Right lobe of liver (tissue), 6 donors: ENCODE measurements at regions not wholly inside any gene's neighbourhood (a gene's known extent, or its start where the extent isn't known, plus 50 kb on each side); places are given as distances from the start of the nearest gene placed in this dataset.

Experiments used
- ATAC-seq, 4 donors: fragments of 200-7000 bp; cut with Tn5 transposase; one replicate each; pipeline ENCODE4 v1.9.1; 2020; ENCODE audit warnings: mild to moderate bottlenecking in 4 of 4, moderate library complexity in 4 of 4
- DNase-seq, 3 donors: peaks; one replicate each; pipeline ENCODE4 v3.0.0-alpha.2; 2020
- H3K27ac ChIP-seq, 3 donors: fragments of 200-600 bp; one replicate each; pipeline ENCODE4 v1.8.0; 2022
- H3K27me3 ChIP-seq, 2 donors: fragments of 200-600 bp; one replicate each; pipeline ENCODE4 v1.8.0; 2022
- H3K36me3 ChIP-seq, 4 donors: fragments of 200-600 bp; sonication (generic) in 1 of 4; one replicate each; pipeline versions ENCODE4 v1.5.1 to v1.8.0; 2017 to 2022; ENCODE audit warnings: control low read depth in 1 of 4
- H3K4me1 ChIP-seq, 4 donors: fragments of 200-600 bp; sonication (generic) in 1 of 4; one replicate each; pipeline versions ENCODE4 v1.5.1 to v1.8.0; 2017 to 2022; ENCODE audit warnings: control low read depth in 1 of 4
- H3K4me3 ChIP-seq, 3 donors: fragments of 200-600 bp; one replicate each; pipeline ENCODE4 v1.8.0; 2022
- H3K9me3 ChIP-seq, 4 donors: fragments of 200-600 bp; sonication (generic) in 1 of 4; one replicate each; pipeline versions ENCODE4 v1.5.1 to v1.8.0; 2017 to 2022; ENCODE audit warnings: control low read depth in 1 of 4
- CTCF ChIP-seq, 4 donors: fragments of 200-600 bp in 3 of 4; fragments of 450-650 bp in 1 of 4; IDR thresholded peaks; one replicate each; pipeline versions ENCODE4 v1.5.1 to v1.8.0; 2016 to 2022; ENCODE audit warnings: antibody characterized with exemption in 4 of 4, mild to moderate bottlenecking in 2 of 4
- POLR2A ChIP-seq: fragments of 450-650 bp; IDR thresholded peaks from one replicate; pipeline ENCODE4 v1.6.1; 2017; ENCODE audit warnings: antibody characterized with exemption, mild to moderate bottlenecking
- WGBS: methylation state at CpG from one replicate; pipeline ENCODE4 v1.1.6; 2018; ENCODE audit warnings: low coverage, low lambda C conversion rate; ENCODE audit not compliant: insufficient coverage; ENCODE audit errors: missing lambda C conversion rate; 5-methylcytosine and 5-hydroxymethylcytosine counted together
- intact Hi-C, 2 donors: fragments of 100-400 bp; cut with DNase I; formaldehyde crosslinking; loops; one replicate each; pipeline versions ENCODE4 v1.11.2 to v1.14.1; 2022
- donor health status: DM: no; HTN: yes; CAD: no.
- donor health status: DM: no; HTN: no; CAD: no.
- donor health status: DM: no; HTN: no; CAD: no.
- donor health status: DM: no; HTN: yes; CAD: no.
- donor health status: DM: no; HTN: yes; CAD: no.

GRCh38 chr9:71581101-71581500, 187.2 kb downstream of the CEMIP2 start:
- Histone ChIP-seq H3K4me1 (no peaks in the 10 kb centered on the region), H3K27ac (no peak overlapping the region), H3K9me3 (no peaks in the 10 kb centered on the region), H3K36me3 (no peaks in the 10 kb centered on the region), H3K27me3 (no peaks in the 10 kb centered on the region), H3K4me3 (no peak overlapping the region)
- ATAC-seq (no peak), DNase-seq (no peak)
- WGBS, result 100% methylated on average over 2 of the region's 2 CpGs
- intact Hi-C loops, result no loop called here
- TF ChIP-seq POLR2A (no peak), CTCF (IDR thresholded peaks at IDR 0.05) (no peak)

- Histone ChIP-seq H3K4me1 (no peaks in the 10 kb centered on the region), H3K27ac (no peak overlapping the region), H3K9me3 (no peaks in the 10 kb centered on the region), H3K4me3 (no peak overlapping the region), H3K27me3 (no peaks in the 10 kb centered on the region), H3K36me3 (no peaks in the 10 kb centered on the region)
- DNase-seq, result no peak
- intact Hi-C loops, result no loop called here
- no peak for ATAC-seq
- 81% methylated on average over 3 of the region's 4 CpGs for WGBS
- TF ChIP-seq POLR2A (no peak), CTCF (IDR thresholded peaks at IDR 0.05) (no peak)
Measured at GRCh38 chr9:71571186-71571585, 197.1 kb downstream of the CEMIP2 start.

- Histone ChIP-seq H3K4me3 (no peak overlapping the region), H3K27me3 (no peaks in the 10 kb centered on the region), H3K27ac (no peak overlapping the region), H3K9me3 (no peaks in the 10 kb centered on the region), H3K36me3 (no peaks in the 10 kb centered on the region), H3K4me1 (peaks cover 0 to 3% (median 0%) of the 10 kb centered on the region in 4 donors)
- TF ChIP-seq CTCF (IDR thresholded peaks at IDR 0.05), result no peak
- TF ChIP-seq POLR2A, result no peak
- intact Hi-C loops, result no loop called here
- no peak for DNase-seq
- ATAC-seq, result no peak
Measured at GRCh38 chr9:71567890-71568289, 200.4 kb downstream of the CEMIP2 start.

- no peak for DNase-seq
- intact Hi-C loops, result no loop called here
- Histone ChIP-seq H3K4me1 (peaks cover 0 to 3% (median 0%) of the 10 kb centered on the region in 4 donors), H3K27me3 (no peaks in the 10 kb centered on the region), H3K27ac (no peak overlapping the region), H3K4me3 (no peak overlapping the region), H3K9me3 (no peaks in the 10 kb centered on the region), H3K36me3 (no peaks in the 10 kb centered on the region)
- no peak for TF ChIP-seq POLR2A
- TF ChIP-seq CTCF (IDR thresholded peaks at IDR 0.05), result no peak
- no peak for ATAC-seq
- WGBS, result 100% methylated on average over 2 of the region's 4 CpGs
Measured at GRCh38 chr9:71562140-71562539, 206.2 kb downstream of the CEMIP2 start.

GRCh38 chr9:71557310-71557709, 211.0 kb downstream of the CEMIP2 start:
- Histone ChIP-seq H3K4me1 (no peaks in the 10 kb centered on the region), H3K4me3 (no peak overlapping the region), H3K27me3 (no peaks in the 10 kb centered on the region), H3K9me3 (no peaks in the 10 kb centered on the region), H3K27ac (no peak overlapping the region), H3K36me3 (no peaks in the 10 kb centered on the region)
- intact Hi-C loops, result no loop called here
- no peak for ATAC-seq
- WGBS, result 77% methylated on average over 2 of the region's 2 CpGs
- TF ChIP-seq POLR2A (no peak), CTCF (IDR thresholded peaks at IDR 0.05) (no peak)
- DNase-seq, result no peak
